GM10266 (cell line): ENCODE measurements at regions not wholly inside any gene's neighbourhood (a gene's known extent, or its start where the extent isn't known, plus 50 kb on each side); places are given as distances from the start of the nearest gene placed in this dataset.

Source experiments
- DNase-seq: peaks from one replicate; pipeline ENCODE4 v3.0.0; 2012; ENCODE audit errors: extremely low spot score
- CTCF ChIP-seq: IDR thresholded peaks from 2 replicates; pipeline ENCODE4 v1.5.1; 2012; ENCODE audit warnings: mild to moderate bottlenecking, low read depth; ENCODE audit not compliant: control insufficient read depth, insufficient read depth; ENCODE audit errors: missing control alignments

- DNase-seq, result no peak
- TF ChIP-seq CTCF, result no peak
Observed at GRCh38 chr2:191748059-191748461, 70.1 kb downstream of the NABP1 start.

DNA sequence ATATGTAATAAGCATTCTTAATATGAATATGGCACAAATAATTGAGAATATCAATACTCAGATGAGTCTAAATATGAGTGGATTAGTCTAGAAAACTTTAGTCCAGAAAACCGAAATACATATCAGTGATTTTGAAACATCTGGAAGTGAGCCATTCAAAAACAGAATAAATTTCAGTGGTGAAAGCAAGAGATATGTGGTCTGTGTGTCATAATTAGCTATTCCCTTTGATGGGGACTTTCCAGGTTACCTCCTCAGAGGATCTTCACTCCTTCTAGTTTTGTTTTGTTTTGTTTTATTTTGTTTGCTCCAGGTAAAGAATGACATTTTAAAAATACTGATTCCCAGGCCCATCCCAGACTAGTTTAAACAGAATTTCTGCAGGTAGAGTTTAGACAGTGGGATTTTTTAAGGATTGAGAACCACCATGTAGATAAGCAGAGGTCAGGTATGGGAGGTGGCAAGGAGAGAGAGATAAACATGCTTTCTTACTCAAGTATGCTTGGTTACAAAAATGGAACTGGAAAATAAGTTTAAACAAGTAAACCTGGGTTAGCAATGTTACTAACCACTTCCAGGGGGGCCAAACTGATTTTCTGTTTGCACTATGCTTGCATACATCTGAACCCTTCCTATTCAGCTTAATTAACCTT is 70.7 kb downstream of the NABP1 start:
- DNase-seq, result peak; percentile 57
- TF ChIP-seq CTCF, result no peak

DNA sequence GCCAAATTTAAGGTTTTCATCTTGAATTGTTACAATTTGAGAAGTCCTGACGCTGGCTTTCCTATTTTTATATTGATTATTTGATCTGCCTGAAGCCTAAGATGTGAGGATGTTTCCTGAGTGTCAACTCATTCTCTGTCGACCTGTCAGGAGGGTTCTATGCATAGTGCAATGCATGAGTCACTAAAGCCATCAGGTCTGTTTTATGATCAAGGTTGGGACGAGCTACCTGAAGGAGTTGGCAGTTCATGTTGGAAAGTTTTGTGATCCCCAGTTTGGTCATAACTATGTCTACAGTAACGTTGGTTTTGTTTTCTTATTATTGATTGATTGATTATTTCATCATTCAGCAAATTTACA is 71.2 kb downstream of the NABP1 start:
- no peak for DNase-seq
- no peak for TF ChIP-seq CTCF

GRCh38 chr2:191754103-191754502 is 76.2 kb downstream of the NABP1 start:
- no peak for DNase-seq
- TF ChIP-seq CTCF, result no peak

DNA sequence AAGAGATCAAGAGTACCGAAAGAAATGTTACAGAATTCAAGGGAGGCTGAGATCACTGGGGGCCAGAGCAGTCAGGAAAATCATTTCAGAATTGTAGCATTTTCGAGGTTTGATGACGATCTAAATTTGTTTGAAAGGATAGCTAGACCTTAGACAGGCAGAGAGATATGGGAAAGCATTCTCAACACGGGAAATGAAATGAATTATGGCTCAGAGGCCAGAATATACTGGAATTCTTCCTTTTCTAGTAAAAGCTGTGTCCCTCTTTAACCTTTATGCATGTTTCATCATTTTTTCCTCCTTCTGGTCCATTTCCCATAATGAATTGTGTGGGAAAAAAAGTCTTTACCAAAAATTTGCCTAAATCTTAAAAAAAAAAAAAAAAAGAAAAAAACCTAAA is 78.8 kb downstream of the NABP1 start:
- no peak for DNase-seq
- TF ChIP-seq CTCF, result no peak

- no peak for TF ChIP-seq CTCF
- DNase-seq, result no peak
Observed at GRCh38 chr2:191757208-191757607, 79.3 kb downstream of the NABP1 start.

GRCh38 chr2:191758518-191759507 is 80.9 kb downstream of the NABP1 start:
- DNase-seq, result peak; percentile 85
- TF ChIP-seq CTCF, result peak; percentile 83
